GM03348 (cell line): ENCODE measurements at regions not wholly inside any gene's neighbourhood (a gene's known extent, or its start where the extent isn't known, plus 50 kb on each side); places are given as distances from the start of the nearest gene placed in this dataset.

Source experiments
- DNase-seq: peaks from one replicate; pipeline ENCODE4 v3.0.0; 2012; ENCODE audit warnings: low spot score

DNA sequence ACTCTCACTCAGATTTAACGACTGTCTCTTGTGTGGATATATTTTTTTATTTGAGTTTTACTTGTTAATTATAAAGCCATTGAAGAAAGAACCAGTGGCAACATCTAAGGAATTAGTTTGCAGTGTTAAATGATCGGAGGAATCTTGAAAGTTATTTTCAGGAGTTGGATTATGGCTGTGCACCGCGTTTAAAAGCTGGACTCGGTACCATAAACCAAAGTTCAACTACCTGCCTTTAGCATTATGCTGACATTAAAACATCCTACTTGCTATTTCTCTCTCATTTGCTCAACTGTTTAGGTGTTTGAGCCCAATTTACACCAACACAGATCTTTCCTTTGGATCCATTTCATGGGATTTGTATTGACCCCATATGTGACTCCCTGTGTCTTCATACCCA lies 289.4 kb upstream of the SASH1 start:
- no peak for DNase-seq

DNA sequence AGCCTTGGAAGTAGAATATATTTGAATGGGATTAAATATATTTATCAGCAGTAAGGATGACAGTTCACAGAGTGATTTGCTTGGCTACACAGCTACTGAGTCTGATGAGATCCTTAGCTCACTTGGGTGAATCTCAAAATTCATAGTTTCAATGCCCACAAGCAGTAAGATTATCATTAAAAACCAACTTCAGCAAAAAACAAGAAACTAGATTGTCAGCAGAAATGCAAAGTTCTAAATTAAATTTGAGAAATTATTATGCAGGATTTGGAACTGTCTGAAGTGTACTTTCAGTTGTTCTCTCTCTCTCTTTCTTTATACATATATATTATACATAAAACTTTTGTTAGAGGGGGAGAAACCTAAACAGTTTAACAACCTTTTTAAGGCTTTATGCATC lies 288.8 kb upstream of the SASH1 start:
- DNase-seq = no peak

DNA sequence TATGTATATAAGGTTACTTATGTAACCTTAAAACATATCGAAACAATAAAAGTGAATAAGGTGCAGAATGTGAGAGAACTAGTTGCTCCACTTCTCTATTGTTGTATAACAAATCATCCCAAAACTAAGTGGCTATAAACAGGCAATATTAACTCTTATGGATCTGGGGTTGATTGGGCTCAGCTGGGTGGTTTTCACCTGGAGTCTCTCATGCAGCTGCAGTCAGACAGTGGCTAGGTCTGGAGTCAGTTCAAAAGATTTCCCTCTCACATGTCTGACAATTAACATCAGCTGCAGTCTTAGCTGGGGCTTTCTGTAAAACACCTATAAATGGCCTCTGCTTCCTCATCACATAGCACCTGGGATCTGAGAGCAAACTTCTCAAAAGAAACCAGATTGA lies 288.4 kb upstream of the SASH1 start:
- DNase-seq = no peak

DNA sequence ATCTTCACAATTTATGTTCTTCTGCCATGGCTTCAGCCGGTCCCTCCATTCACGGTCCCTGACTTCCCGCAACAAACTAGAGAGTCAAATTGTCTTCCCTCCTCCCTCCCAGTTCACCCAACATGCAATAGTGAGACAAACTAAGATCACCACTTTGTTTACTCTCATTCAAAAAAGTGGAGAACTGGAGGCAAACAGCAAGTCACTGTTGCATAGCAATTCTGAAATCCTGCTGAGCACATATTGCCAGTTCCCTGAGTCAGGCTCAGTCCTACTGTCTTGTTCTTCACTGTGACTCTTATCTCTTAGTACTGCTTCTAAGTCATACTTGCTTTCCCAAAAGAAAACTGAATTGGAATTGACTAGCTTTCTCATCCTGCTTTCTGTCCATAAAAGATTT lies 287.2 kb upstream of the SASH1 start:
- no peak for DNase-seq

DNA sequence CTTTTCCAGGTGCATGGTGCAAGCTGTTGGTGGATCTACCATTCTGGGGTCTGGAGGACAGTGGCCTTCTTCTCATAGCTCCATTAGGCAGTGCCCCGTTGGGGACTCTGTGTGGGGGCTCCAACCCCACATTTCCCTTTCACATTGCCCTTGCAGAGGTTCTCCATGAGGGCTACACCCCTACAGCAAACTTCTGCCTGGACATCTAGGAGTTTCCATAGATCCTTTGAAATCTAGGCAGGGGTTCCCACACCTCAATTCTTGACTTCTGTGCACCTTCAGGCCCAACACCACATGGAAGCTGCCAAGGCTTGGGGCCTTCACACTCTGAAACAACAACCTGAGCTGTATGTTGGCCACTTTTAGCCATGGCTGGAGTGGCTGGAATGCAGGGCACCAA lies 282.8 kb upstream of the SASH1 start:
- DNase-seq = no peak

DNA sequence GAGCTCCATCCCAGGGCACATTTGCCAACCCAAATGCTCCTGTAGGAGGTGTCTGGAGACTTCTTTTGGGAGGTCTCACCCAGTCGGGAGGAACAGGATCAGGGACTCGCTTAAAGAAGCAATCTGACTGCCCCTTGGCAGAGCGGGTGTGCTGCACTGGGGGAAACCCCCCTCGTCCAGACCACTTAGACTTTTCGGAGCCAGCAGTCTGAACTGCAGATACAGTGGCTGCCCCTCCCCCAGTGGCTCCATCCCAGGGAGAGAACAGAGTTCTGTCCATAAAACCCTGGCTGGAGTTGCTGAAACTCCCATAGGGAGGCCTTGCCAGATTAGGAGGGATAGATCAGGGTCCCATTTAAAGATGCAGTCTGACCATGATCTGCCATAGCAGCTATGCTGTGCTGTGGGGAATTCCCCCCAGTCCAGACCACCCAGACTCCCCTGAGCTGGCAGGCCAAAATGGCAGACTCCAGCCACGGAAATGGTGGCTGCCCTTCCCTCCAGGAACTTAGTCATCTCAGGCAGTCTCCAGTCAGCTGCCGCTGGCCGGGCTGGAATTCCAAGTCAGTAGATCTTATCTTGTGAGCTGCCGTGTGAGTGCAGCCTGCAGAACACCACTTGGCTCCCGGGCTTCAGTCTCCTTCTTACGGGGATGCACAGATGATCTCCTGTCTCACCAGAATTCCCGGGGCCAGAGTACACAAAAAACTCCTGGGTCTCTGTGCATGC lies 278.1 kb upstream of the SASH1 start:
- DNase-seq = peak; percentile 27

DNA sequence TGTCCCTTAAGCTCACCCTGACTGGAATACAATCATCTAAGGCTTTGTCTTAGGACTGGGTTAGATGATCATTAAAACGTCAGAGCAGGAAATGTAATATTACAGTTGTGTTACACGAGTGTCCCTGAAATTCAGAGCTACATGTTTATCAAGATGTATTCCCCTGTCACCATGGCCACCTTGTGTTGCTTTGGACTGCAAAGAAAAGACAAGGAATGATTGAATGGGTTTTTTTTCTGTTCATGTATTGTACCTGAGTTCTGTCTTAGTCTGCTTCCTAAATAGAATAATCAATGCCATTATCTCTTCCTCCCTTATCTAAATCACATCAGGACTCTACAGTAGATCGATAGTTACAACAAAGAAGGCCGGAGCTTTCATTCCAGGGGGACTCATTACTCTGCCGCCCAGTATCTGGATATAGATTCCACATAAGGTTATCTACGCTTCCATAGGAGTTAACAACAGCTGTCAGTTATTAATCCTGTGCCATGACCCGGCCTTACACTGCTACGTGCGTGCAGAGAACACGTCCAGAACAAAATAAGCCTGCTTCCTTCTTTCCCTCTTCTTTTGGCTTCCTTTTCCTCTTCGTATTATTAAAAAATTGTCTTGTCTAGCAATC lies 274.1 kb upstream of the SASH1 start:
- no peak for DNase-seq

DNA sequence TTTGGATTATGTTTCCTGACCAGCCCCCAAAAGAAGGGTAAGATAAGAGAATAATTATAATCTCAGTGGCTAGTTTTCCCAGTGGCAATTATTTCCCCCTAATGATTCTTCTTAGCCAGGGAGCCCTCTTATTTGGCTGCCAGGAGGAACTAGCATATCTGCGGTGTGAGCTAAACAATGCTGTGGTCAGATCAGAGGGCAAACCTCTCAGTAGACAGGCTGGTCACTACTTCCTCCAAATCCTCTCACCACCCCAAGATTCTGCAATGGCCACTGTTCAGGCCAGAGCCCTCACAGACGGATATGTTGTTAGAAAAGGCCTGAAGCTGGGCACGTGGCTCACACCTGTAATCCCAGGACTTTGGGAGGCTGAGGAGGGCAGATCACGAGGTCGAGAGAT lies 273.4 kb upstream of the SASH1 start:
- no peak for DNase-seq

DNA sequence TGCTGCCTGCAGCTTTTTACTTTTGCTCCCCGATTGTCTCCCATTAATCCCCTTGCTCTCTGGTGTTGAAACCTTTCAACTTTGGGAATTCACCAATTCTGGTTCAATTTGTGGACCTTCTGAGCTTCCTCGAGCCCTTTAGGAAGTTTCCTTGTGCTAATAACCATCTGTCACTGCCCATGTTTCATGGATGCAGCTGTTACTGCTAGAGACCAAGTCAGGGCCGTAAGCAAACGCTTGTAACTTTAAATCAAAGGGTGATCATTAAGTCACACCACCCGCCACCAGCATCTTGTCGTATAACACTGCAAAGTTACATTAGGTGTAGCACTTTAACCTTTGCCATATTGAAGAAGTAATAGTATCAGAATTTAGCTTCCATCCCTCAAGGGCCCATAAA lies 268.3 kb upstream of the SASH1 start:
- no peak for DNase-seq

DNA sequence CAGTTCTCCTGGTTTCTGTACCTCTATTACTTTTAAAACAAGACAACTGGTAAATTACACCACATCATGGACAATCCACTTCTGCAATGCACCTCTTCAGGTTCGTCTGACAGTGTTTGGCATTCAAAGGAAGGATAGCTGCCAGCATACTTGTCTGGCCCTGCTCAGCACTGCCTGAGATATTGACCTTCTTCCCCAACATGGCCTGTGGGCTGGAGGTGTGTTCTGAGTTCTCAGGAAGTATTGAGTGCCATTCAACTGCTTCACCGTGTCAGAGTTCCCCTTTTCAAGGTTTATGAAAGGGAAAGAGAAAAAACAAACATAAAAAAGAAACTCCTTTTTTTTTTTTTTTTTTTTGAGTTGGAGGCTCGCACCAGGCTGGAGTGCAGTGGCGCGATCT lies 267.9 kb upstream of the SASH1 start:
- no peak for DNase-seq

DNA sequence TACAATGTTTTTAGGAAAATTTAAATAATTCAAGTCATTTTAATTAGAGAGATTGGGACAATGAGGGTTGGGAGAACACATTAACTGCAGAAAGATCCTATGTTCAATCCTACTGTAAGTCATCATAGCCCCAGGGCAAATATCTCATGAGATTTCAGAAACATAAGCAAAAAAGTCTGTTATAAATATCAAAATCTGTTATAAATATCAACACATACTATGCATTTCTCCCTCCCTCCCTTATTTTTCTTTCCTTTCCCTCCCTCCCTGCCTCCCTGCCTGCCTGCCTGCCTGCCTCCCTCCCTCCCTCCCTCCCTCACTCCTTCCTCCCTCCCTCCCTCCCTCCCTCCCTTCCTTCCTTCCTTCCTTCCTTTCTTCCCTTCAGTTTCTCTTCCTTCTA lies 267.3 kb upstream of the SASH1 start:
- no peak for DNase-seq

DNA sequence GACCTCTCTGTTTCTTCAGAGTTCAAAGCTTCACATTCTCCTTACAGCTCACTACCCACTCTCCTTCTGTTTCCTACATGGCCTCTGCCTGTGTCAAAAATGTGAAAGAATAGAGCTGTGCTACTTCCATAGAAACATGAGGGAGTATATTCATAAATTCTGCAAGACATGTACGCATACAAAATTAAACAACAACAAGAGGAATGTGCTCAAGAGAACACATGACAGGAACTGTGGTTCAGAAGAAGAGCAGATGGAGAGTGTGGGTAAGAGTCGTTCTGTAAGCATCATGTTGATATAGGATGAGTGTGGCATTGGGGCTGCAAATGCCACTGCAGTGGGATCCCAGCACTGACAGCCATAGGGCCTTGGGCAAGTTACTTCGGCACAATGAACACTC lies 266.6 kb upstream of the SASH1 start:
- DNase-seq = no peak

DNA sequence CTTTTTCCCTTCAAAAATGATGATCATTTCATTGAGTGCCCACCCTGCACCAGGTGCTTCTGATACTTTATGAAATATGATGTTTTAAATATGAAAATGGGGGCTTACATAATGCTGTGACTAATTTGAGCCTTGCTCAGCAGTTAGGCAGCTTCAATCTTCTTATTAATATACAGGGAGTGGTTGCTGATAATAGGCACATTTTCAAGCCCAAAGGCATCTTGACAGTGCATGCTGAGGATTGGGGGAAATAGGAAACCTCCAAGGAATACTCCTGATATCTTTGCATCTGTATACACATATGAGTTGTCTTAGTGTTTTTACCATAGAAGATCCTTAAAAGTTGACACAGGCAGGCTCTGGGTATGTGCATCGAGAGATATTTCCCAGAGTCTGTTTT lies 262.3 kb upstream of the SASH1 start:
- no peak for DNase-seq

DNA sequence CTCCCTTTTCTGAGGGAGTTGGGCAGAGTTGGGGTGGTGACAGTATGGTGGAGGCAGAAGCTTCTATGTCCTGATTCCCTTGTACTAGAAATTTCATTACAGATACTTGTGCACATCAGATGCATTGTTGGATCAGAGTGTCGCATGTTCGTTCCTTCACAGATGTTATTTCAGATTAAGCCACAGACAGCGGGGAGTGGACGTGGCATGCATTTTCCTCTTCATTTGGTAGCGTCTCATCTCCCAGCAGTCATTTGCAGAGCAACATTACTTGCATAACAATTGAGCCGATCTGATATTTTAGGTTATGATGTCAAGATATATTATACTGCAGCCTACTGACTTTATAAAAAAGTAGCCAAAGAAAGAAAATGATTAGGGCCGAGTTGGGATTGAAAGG lies 261.6 kb upstream of the SASH1 start:
- no peak for DNase-seq

DNA sequence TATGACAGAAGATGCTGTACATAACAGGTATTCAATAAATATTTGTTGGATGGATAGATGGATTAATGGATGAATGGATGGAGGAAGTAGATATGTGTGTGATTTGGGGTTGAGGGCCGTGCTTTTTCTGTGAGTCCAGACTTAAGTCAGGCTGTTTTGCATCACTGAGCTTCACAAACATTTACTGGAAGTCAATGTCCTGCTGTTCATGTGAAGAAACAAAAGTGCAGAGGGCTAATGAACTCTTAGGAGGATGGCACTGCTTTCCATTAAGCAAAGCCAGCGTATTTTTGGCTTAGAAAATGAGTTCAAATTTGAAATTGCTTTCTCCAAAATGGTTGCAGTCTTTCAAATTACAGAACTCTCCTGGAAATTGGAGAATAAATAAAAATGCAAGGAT lies 260.6 kb upstream of the SASH1 start:
- no peak for DNase-seq

DNA sequence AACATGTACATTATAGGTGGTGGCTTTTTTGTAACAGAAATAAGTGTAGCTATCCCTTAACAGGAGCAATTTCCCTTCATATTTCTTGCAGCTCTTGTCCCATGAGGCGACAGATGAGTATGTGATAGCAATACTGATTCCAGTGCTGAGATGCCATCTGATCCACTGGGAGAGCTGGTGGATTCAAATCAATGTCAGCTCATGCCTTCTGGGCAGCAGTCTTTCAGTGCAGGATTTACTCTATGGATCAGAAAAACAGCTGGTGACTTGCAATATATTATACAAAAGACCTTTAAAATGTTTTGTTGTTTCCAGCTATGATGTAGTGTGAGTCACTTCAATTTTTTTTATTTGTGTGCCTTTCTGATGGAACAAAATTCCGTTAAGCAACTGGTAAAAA lies 259.9 kb upstream of the SASH1 start:
- DNase-seq = no peak

DNA sequence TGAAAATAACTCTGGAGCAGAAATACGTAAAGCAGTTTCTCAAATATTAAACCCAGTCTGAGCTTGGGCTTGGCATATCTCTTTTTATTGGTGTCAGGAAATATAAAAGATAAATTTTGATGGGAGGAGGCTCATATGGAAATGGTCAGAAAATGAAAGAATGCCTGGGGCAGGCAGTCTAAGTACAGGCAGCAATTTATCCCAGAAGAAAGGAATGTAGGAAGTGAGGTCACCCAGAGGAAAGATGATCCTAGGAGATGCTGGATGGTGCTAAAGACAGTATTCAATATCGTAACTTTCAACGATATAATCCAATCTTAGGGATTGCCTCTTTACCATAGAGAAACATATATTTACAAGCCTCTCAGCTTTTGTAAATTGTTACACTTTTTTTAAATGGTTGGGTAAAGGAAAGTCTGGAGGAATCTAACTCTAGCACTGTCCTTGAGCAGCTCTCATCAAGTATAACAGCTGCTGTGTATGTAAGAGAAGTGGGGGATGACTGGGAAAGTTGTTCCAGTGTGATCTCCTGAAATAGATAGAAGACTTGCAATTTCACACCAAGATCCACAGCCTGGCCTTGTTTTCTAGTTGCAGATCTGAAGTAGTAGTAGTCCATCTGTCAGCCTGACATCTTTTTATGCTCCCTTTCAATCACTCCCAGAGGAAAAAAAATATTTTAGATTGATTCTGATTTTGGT lies 256.9 kb upstream of the SASH1 start:
- DNase-seq = no peak

DNA sequence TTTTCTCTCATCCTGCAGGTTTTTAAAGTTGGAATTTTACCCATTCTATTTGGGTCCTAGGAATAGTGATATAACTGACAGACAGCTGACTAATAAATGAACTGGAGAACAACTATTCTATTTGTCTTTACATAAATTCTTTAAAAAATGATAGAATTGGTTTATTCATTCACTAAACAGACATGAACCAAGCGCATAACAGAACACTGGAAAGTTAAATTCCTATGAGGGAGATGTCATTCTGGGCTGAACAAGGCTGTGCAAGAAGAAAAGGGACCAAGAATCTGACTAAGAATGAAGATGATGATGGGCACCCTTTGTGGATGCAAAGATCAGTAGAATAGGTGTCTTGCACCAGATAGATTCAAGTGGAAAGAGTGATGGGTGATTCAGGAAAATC lies 256.3 kb upstream of the SASH1 start:
- DNase-seq = no peak

DNA sequence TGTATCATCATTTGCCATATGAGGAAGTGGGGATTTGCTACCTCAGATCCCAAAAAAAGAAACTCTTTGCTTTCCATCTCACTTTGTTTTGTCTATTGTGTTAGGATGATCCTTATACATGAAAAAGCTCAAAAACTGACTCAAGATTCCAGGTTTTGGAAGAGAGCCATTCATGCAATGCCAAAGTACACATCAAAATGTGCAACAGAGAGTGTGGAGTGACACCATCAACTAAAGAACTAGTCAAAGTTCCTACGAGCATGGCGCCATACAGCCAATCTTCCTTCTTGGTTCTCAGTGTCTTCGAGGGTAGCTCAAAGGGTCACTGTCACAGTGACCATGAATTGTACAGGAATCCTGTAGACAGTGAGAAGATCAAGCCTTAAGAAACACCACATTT lies 255.8 kb upstream of the SASH1 start:
- no peak for DNase-seq

DNA sequence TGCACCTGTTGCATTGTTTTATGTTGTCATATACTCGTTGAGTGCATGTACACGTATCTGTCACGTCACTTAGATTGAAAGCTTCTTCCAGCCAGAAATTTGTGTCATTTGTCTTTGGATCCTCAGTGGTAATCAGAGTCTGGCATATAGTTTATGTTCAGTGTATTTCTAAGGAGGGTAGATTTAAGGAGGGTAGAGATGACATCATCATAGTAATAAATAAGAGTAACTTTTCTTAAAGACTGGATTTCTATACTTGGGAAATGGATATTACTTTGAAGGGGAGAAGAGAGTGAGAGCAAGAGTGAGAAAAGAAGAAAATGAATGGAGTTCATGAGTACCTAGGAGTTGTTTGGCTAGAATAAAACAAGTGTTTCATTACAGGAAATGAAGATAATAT lies 255.0 kb upstream of the SASH1 start:
- DNase-seq = no peak

DNA sequence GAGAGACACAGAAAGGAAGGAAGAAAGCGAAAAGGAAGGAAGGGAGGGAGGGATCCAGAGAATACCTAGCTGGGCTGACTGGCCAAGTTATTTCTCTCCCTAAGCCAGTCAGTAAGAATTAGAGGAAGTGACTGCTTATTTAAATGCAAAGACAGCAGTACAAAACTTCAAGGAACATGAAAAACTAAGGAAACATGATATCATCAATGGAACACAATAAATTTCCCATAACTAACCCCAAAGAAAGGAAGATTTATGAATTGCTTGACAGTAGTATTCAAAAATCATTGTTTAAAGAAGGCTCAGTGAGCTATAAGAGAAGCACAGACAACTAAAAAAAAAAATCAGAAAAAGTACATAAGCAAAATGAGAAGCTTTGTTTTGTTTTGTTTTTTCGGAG lies 252.3 kb upstream of the SASH1 start:
- no peak for DNase-seq

DNA sequence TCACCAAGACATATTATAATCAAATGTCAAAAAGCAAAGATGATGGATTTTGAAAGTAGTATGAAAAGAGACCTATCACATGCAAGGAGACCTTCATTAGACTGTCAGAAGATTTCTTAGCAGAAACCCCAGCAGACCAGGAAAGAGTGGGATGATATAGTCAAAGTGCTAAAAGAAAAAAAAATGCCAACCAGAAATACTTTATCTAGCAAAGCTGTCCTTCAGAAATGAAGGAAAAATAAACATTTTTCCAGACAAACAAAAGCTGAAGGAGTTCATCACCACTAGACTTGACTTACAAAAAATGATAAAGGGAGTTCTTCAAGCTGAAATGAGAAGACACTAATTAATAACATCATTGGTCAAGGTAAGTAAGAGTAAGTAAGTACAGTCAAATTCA lies 251.2 kb upstream of the SASH1 start:
- DNase-seq = no peak

DNA sequence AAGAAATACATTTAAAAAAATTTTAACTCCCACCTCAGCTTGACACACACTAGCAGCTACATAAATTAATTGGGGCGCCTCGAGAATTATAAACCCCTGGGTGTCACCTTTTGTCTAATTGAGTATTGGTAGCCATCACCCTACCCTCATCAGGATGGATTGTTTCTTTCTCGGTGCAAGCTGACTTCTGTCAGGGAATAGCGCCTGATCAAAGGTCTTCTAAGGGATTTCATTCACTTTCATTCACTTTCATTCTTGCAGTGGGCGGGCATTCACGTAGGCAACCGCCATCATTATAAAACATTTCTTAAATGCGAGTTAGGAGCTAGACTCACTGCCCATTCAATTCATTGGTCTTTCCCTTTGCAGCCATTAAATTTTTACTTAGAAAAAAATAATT lies 239.2 kb upstream of the SASH1 start:
- DNase-seq = no peak

DNA sequence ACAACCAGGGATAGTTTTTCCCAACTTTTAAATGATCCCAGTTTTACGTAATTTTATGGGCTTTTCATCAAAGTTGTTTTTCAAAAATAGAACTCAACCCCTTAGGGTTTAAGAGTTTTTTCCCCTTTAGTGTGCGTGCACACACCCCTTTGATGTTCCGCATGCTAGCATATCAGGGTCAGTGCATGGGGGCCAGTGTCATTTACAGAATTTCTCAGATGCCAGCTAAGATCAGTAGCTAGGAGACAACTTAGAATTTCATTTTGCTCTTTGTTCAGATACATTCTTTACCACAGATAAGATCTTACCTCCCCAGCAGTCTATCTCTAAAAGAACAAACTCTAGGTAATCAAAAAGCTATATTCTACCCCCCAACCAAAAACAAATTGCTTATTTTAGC lies 238.5 kb upstream of the SASH1 start:
- no peak for DNase-seq
